SK-N-SH treated with all-trans-retinoic acid at 6 μM for 48 hours (cell line): ENCODE measurements at regions not wholly inside any gene's neighbourhood (a gene's known extent, or its start where the extent isn't known, plus 50 kb on each side); places are given as distances from the start of the nearest gene placed in this dataset.

Experiments used
- ATAC-seq: fragments of 200-7000 bp; cut with Tn5 transposase; 3 replicates; pipeline ENCODE4 v1.9.1; 2020; ENCODE audit warnings: mild to moderate bottlenecking, moderate library complexity
- ARNTL ChIP-seq: fragments of 450-650 bp; formaldehyde crosslinking; IDR thresholded peaks from 2 replicates; pipeline ENCODE4 v1.5.0; 2020; ENCODE audit warnings: low read depth, mild to moderate bottlenecking, moderate library complexity, borderline replicate concordance
- BACH2 ChIP-seq: fragments of 250-450 bp; sonication (Bioruptor Pico); IDR thresholded peaks from 2 replicates; pipeline ENCODE4 v1.9.0; 2021; ENCODE audit warnings: mild to moderate bottlenecking, borderline replicate concordance
- CSRNP3 ChIP-seq: fragments of 250-450 bp; sonication (Bioruptor Pico); IDR thresholded peaks from 2 replicates; pipeline ENCODE4 v1.5.1; 2021; ENCODE audit warnings: mild to moderate bottlenecking, moderate library complexity
- ESRRG ChIP-seq: fragments of 250-450 bp; sonication (Bioruptor Pico); IDR thresholded peaks from 2 replicates; pipeline ENCODE4 v1.6.1; 2021; ENCODE audit warnings: mild to moderate bottlenecking
- GLIS3 ChIP-seq: fragments of 250-450 bp; sonication (Bioruptor Pico); IDR thresholded peaks from 2 replicates; pipeline ENCODE4 v1.5.0; 2020; ENCODE audit warnings: mild to moderate bottlenecking, moderate library complexity
- ISL1 ChIP-seq: fragments of 250-450 bp; sonication (Bioruptor Pico); IDR thresholded peaks from 2 replicates; pipeline ENCODE4 v2.1.2; 2022; ENCODE audit warnings: mild to moderate bottlenecking, moderate library complexity
- OSR1 ChIP-seq: fragments of 250-450 bp; sonication (Bioruptor Pico); IDR thresholded peaks from 2 replicates; pipeline ENCODE4 v1.8.0; 2022; ENCODE audit warnings: moderate library complexity, mild to moderate bottlenecking, inconsistent platforms
- PATZ1 ChIP-seq: fragments of 250-450 bp; sonication (Bioruptor Pico); IDR thresholded peaks from 2 replicates; pipeline ENCODE4 v1.8.0; 2020; ENCODE audit warnings: mild to moderate bottlenecking, moderate library complexity, borderline replicate concordance
- POU6F1 ChIP-seq: fragments of 250-450 bp; sonication (Bioruptor Pico); IDR thresholded peaks from 2 replicates; pipeline ENCODE4 v1.8.0; 2021; ENCODE audit warnings: low read depth, mild to moderate bottlenecking, moderate library complexity, borderline replicate concordance
- PPARA ChIP-seq: fragments of 250-450 bp; sonication (Bioruptor Pico); IDR thresholded peaks from 2 replicates; pipeline ENCODE4 v1.5.0; 2020; ENCODE audit warnings: mild to moderate bottlenecking, borderline replicate concordance
- RARB ChIP-seq: fragments of 250-450 bp; sonication (Bioruptor Pico); IDR thresholded peaks from 2 replicates; pipeline ENCODE4 v1.8.0; 2021; ENCODE audit warnings: mild to moderate bottlenecking, moderate library complexity
- SNAI2 ChIP-seq: fragments of 250-450 bp; sonication (Bioruptor Pico); IDR thresholded peaks from 2 replicates; pipeline ENCODE4 v1.5.0; 2020; ENCODE audit warnings: mild to moderate bottlenecking, moderate library complexity
- TCF4 ChIP-seq: fragments of 250-450 bp; sonication (Bioruptor Pico); IDR thresholded peaks from 2 replicates; pipeline ENCODE4 v1.8.0; 2021; ENCODE audit warnings: mild to moderate bottlenecking, moderate library complexity, borderline replicate concordance
- TOX ChIP-seq: fragments of 250-450 bp; sonication (Bioruptor Pico); IDR thresholded peaks from 2 replicates; pipeline ENCODE4 v1.8.0; 2021; ENCODE audit warnings: mild to moderate bottlenecking, moderate library complexity, borderline replicate concordance
- ZC3H10 ChIP-seq: fragments of 250-450 bp; sonication (Bioruptor Pico); IDR thresholded peaks from 2 replicates; pipeline ENCODE4 v1.5.1; 2021; ENCODE audit warnings: mild to moderate bottlenecking, moderate library complexity
- ZFP3 ChIP-seq: fragments of 250-450 bp; sonication (Bioruptor Pico); IDR thresholded peaks from 2 replicates; pipeline ENCODE4 v1.5.0; 2020; ENCODE audit warnings: mild to moderate bottlenecking, moderate library complexity
- ZFP30 ChIP-seq: fragments of 450-650 bp; formaldehyde crosslinking; IDR thresholded peaks from 2 replicates; pipeline ENCODE4 v1.5.0; 2022; ENCODE audit warnings: mild to moderate bottlenecking, moderate library complexity
- ZNF565 ChIP-seq: fragments of 450-650 bp; formaldehyde crosslinking; conservative IDR thresholded peaks from 2 replicates; pipeline ENCODE4 v1.5.0; 2020; ENCODE audit warnings: low read depth, mild to moderate bottlenecking, moderate library complexity
- ZNF70 ChIP-seq: fragments of 450-650 bp; formaldehyde crosslinking; IDR thresholded peaks from 2 replicates; pipeline ENCODE4 v1.5.0; 2020; ENCODE audit warnings: mild to moderate bottlenecking, moderate library complexity
- ZNF8 ChIP-seq: fragments of 450-650 bp; formaldehyde crosslinking; IDR thresholded peaks from 2 replicates; pipeline ENCODE4 v1.5.0; 2020; ENCODE audit warnings: mild to moderate bottlenecking, moderate library complexity
- TF ChIP-seq, protein P1 (sequence below): fragments of 250-450 bp; sonication (Bioruptor Pico); IDR thresholded peaks from 2 replicates; pipeline ENCODE4 v1.5.0; 2020; ENCODE audit warnings: mild to moderate bottlenecking, moderate library complexity

- TF ChIP-seq ZFP3 (CRISPR knock-in tag) = no peak
- no peak for TF ChIP-seq POU6F1
- TF ChIP-seq ARNTL (CRISPR knock-in tag) = no peak
- TF ChIP-seq BACH2 (CRISPR knock-in tag) = no peak
- TF ChIP-seq, protein P1, sequence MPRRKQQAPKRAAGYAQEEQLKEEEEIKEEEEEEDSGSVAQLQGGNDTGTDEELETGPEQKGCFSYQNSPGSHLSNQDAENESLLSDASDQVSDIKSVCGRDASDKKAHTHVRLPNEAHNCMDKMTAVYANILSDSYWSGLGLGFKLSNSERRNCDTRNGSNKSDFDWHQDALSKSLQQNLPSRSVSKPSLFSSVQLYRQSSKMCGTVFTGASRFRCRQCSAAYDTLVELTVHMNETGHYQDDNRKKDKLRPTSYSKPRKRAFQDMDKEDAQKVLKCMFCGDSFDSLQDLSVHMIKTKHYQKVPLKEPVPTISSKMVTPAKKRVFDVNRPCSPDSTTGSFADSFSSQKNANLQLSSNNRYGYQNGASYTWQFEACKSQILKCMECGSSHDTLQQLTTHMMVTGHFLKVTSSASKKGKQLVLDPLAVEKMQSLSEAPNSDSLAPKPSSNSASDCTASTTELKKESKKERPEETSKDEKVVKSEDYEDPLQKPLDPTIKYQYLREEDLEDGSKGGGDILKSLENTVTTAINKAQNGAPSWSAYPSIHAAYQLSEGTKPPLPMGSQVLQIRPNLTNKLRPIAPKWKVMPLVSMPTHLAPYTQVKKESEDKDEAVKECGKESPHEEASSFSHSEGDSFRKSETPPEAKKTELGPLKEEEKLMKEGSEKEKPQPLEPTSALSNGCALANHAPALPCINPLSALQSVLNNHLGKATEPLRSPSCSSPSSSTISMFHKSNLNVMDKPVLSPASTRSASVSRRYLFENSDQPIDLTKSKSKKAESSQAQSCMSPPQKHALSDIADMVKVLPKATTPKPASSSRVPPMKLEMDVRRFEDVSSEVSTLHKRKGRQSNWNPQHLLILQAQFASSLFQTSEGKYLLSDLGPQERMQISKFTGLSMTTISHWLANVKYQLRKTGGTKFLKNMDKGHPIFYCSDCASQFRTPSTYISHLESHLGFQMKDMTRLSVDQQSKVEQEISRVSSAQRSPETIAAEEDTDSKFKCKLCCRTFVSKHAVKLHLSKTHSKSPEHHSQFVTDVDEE (CRISPR knock-in tag) = no peak
- TF ChIP-seq OSR1 (CRISPR knock-in tag) = no peak
- TF ChIP-seq PATZ1 (CRISPR knock-in tag) = no peak
- TF ChIP-seq SNAI2 (CRISPR knock-in tag) = no peak
- no peak for TF ChIP-seq ZNF70
- TF ChIP-seq PPARA = no peak
- no peak for TF ChIP-seq ZFP30 (CRISPR knock-in tag)
- ATAC-seq = no peak
Observed at GRCh38 chr4:111754003-111754402, 391.3 kb upstream of the FAM241A start.

- ATAC-seq = no peak
- no peak for TF ChIP-seq RARB (CRISPR knock-in tag)
- TF ChIP-seq BACH2 (CRISPR knock-in tag) = no peak
- TF ChIP-seq PATZ1 (CRISPR knock-in tag) = no peak
- TF ChIP-seq ESRRG (CRISPR knock-in tag) = no peak
- no peak for TF ChIP-seq ZNF8 (CRISPR knock-in tag)
- TF ChIP-seq ZNF70 = no peak
Observed at GRCh38 chr4:111755571-111755970, 389.7 kb upstream of the FAM241A start.

GRCh38 chr4:111761531-111761930 lies 383.7 kb upstream of the FAM241A start:
- TF ChIP-seq OSR1 (CRISPR knock-in tag) (no peak), GLIS3 (no peak), ISL1 (CRISPR knock-in tag) (no peak), ESRRG (CRISPR knock-in tag) (no peak), ZC3H10 (no peak), CSRNP3 (CRISPR knock-in tag) (no peak), TOX (CRISPR knock-in tag) (no peak), ZFP3 (CRISPR knock-in tag) (no peak), ARNTL (CRISPR knock-in tag) (no peak), TCF4 (no peak), POU6F1 (no peak), ZNF565 (no peak), PATZ1 (CRISPR knock-in tag) (no peak), RARB (CRISPR knock-in tag) (no peak), SNAI2 (CRISPR knock-in tag) (no peak)
- TF ChIP-seq, all 23 proteins: peak for 0
- ATAC-seq = no peak
